GM12875 (cell line): ENCODE measurements at regions not wholly inside any gene's neighbourhood (a gene's known extent, or its start where the extent isn't known, plus 50 kb on each side); places are given as distances from the start of the nearest gene placed in this dataset.

Source experiments
- H3K4me3 ChIP-seq: one replicate; pipeline ENCODE4 v1.5.1; 2011; ENCODE audit warnings: low read depth, low read length, control low read depth
- CTCF ChIP-seq: IDR thresholded peaks from 2 replicates; pipeline ENCODE4 v1.5.1; 2011; ENCODE audit warnings: low read depth, mild to moderate bottlenecking, control low read depth, inconsistent platforms, low read length, moderate library complexity, borderline replicate concordance; ENCODE audit not compliant: insufficient read depth

DNA sequence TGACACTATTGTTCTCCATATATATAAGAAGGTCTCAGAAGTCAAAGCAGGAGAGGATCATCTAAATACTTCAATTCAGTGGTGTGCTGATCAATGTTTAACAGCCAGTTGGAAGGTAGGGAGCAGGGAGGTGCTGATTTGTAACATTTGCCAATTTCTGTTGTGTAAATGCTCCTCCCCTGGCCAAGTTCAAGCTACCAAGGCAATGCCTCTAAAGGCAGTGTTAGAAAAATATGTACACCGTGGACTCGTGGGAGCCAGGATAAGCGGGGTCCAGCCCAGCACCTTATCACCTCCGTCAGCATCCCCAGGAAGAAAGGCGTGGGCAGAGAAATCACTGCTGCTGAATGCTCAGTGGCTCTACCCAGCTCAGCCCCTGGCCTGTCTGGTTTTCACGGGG, 75.3 kb upstream of the COX10 start:
- TF ChIP-seq CTCF, result no peak
- no peak overlapping the region for H3K4me3 ChIP-seq

- no peak for TF ChIP-seq CTCF
- H3K4me3 ChIP-seq, result no peak overlapping the region
Observed at GRCh38 chr17:13995856-13996271, 73.4 kb upstream of the COX10 start.

DNA sequence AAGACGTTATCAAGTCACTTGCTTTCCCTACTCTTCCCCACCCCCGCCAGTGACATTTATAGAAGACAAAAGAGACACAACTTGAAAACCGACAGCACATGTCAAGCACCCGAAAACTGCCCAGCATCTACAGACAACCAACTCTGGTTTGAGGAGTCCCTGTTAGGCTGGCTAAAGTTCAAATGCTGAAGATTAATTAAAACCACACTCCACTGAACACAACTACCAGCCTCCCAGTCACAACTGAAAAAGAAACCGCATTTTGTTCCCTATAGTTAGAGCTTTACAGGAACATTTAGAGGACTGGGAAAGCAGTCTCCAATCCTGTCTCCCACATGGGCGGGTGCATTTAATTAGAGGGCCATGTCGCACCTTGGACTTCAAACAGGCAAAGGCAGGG, 73.0 kb upstream of the COX10 start:
- H3K4me3 ChIP-seq, result no peak overlapping the region
- no peak for TF ChIP-seq CTCF

DNA sequence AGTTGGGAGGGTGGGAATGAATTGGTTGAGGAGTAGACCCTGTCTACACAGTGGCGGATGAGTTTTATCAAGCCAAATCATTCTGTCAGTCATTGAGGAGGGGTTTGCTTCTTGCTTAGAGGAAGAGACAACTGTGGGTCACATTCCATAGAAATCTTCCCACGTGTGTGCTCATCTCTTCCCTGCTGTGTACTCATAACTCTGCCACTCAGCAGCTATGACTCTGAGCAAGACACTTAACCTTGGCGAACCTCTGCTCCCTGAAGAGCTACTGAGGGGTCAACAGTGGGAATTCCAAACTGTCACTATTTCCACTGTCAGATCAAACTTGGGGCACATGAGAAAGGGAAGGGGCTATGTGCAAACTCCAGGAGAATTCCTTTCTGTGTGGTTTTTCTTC, 72.6 kb upstream of the COX10 start:
- no peak for TF ChIP-seq CTCF
- no peak overlapping the region for H3K4me3 ChIP-seq

DNA sequence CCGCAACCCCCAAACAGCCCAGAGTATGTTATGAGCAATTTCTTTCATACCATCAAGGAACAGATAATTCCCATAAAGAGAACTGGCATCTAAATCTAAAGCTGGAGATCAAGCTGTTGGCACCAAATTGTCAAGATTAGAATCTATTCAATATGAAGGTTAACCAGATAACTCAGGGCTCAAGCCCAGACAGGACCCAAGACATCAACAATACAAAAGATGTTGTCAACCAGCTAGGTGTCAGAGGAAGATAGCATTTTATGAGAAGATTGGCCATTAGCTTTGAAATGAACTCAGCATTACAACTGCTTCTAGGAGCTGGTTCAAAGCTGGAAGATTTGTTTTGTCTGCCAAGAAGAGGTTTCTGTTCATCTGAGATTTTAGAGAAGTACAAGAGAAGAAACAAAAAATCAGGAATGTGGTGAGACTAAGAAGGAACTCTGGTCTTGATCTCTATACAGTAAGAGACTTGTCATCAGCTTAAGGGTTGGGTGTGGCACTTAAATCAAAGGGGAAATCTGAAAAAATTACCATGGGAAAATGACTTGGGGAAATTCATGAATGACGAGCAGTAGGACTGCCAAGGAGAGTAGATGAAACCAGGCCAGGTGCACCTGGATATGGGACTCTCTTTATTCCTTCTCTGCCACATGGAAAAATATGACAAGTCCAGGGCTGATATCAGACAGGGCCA, 64.2 kb upstream of the COX10 start:
- no peak for TF ChIP-seq CTCF
- no peak overlapping the region for H3K4me3 ChIP-seq

GRCh38 chr17:14006249-14006942, 62.9 kb upstream of the COX10 start:
- no peak overlapping the region for H3K4me3 ChIP-seq
- no peak for TF ChIP-seq CTCF

- H3K4me3 ChIP-seq, result no peak overlapping the region
- TF ChIP-seq CTCF, result no peak
Observed at GRCh38 chr17:14007951-14008350, 61.4 kb upstream of the COX10 start.
